Common myeloid progenitor, CD34-positive (primary cell): ENCODE measurements at regions not wholly inside any gene's neighbourhood (a gene's known extent, or its start where the extent isn't known, plus 50 kb on each side); places are given as distances from the start of the nearest gene placed in this dataset.

ENCODE experiments used
- CTCF ChIA-PET: fragments of 350-600 bp; sonication (Branson Sonifier 250); formaldehyde crosslinking; loops from one replicate; lab custom pipeline; 2021; ENCODE audit warnings: antibody characterized with exemption; lab: Charles Lee
- POLR2A ChIA-PET: fragments of 350-600 bp; sonication (Branson Sonifier 250); formaldehyde crosslinking; loops from one replicate; lab custom pipeline; 2021; ENCODE audit warnings: antibody characterized with exemption; lab: Charles Lee
- DNase-seq, 3 donors: peaks; one replicate each; pipeline versions ENCODE4 v3.0.0 to v3.0.0-alpha.2; 2013
- H3K27ac ChIP-seq, 2 experiments: 1 replicate in 1 of 2; 2 replicates in 1 of 2; pipeline ENCODE4 v1.7.0; 2013; ENCODE audit warnings: inconsistent platforms in 2 of 2, low read length in 2 of 2, mild to moderate bottlenecking in 2 of 2, low read depth in 1 of 2, moderate library complexity in 1 of 2; ENCODE audit not compliant: severe bottlenecking in 2 of 2, insufficient read depth in 1 of 2, poor library complexity in 1 of 2
- H3K27me3 ChIP-seq, 5 experiments: replicated peaks in 2 of 5; 1 replicate in 3 of 5; 2 replicates in 2 of 5; pipeline versions ENCODE4 v1.6.1 to v1.7.0; 2013; ENCODE audit warnings: low read length in 4 of 5, mild to moderate bottlenecking in 2 of 5, moderate library complexity in 2 of 5, inconsistent platforms in 1 of 5; ENCODE audit not compliant: insufficient read depth in 5 of 5, control insufficient read depth in 4 of 5
- H3K36me3 ChIP-seq, 4 experiments: 1 replicate in 2 of 4; 2 replicates in 2 of 4; pipeline versions ENCODE4 v1.6.1 to v1.7.0; 2013; ENCODE audit warnings: low read length in 3 of 4, control low read depth in 1 of 4, mild to moderate bottlenecking in 1 of 4; ENCODE audit not compliant: control insufficient read depth in 4 of 4, insufficient read depth in 4 of 4
- H3K4me1 ChIP-seq, 4 experiments: 1 replicate in 3 of 4; 2 replicates in 1 of 4; pipeline versions ENCODE4 v1.6.1 to v1.7.1; 2013; ENCODE audit warnings: low read length in 3 of 4, mild to moderate bottlenecking in 3 of 4, control low read depth in 1 of 4, inconsistent platforms in 1 of 4, moderate library complexity in 1 of 4; ENCODE audit not compliant: control insufficient read depth in 4 of 4, insufficient read depth in 4 of 4; ENCODE audit errors: control extremely low read depth in 1 of 4
- H3K4me3 ChIP-seq, 7 experiments: 1 replicate in 4 of 7; 2 replicates in 3 of 7; pipeline versions ENCODE4 v1.5.1 to v1.7.0; 2013; ENCODE audit warnings: mild to moderate bottlenecking in 7 of 7, low read length in 6 of 7, moderate library complexity in 6 of 7, inconsistent platforms in 2 of 7, low read depth in 2 of 7, control low read depth in 1 of 7; ENCODE audit not compliant: insufficient read depth in 4 of 7, control insufficient read depth in 1 of 7; ENCODE audit errors: extremely low read depth in 1 of 7
- H3K9me3 ChIP-seq, 5 experiments: 1 replicate in 4 of 5; 2 replicates in 1 of 5; pipeline versions ENCODE4 v1.6.1 to v1.7.1; 2013; ENCODE audit warnings: low read length in 4 of 5, mild to moderate bottlenecking in 2 of 5, inconsistent platforms in 1 of 5, low read depth in 1 of 5, moderate library complexity in 1 of 5; ENCODE audit not compliant: control insufficient read depth in 4 of 5, insufficient read depth in 2 of 5; ENCODE audit errors: control extremely low read depth in 1 of 5
- WGBS: methylation state at CpG from one replicate; pipeline ENCODE4 v1.1.5; 2013; ENCODE audit not compliant: insufficient coverage; 5-methylcytosine and 5-hydroxymethylcytosine counted together

- DNase-seq = no peak
- Histone ChIP-seq H3K4me1 (peaks cover 0 to 2% (median 0%) of the 10 kb centered on the region in 4 experiments), H3K4me3 (no peak overlapping the region), H3K27me3 (peaks cover 0 to 4% (median 0%) of the 10 kb centered on the region in 5 experiments), H3K9me3 (no peaks in the 10 kb centered on the region), H3K27ac (no peak overlapping the region), H3K36me3 (no peaks in the 10 kb centered on the region)
- 100% methylated on average over 1 of the region's 2 CpGs for WGBS
- ChIA-PET POLR2A (no interaction called here), CTCF (no interaction called here)
Measured at GRCh38 chr2:106991866-106992265, 105.9 kb upstream of the ST6GAL2 start.

DNA sequence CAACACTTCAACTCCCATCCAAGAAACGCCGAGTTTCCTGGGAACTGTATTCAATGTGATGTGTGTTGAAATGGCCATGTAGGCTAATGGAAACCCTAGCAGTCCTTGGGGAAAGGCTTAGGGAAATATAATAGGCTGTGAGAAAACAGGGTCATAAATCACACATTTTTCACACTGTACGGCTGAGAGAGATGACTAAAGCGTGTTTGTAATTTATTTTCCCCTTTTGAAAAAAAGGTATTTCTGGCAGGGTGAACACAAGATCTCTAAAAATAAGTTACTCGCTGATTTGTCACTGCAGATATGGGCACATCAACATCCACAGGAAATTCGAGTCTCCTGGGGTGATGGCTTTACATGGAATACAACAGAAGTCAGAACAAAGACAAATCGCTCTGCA is 109.6 kb upstream of the ST6GAL2 start:
- 22% methylated on average over 3 of the region's 7 CpGs for WGBS
- Histone ChIP-seq H3K9me3 (peaks cover 0 to 2% (median 0%) of the 10 kb centered on the region in 5 experiments), H3K36me3 (no peaks in the 10 kb centered on the region), H3K27me3 (peaks cover 0 to 4% (median 0%) of the 10 kb centered on the region in 5 experiments), H3K4me3 (no peak overlapping the region), H3K4me1 (peaks cover 0 to 2% (median 0%) of the 10 kb centered on the region in 4 experiments), H3K27ac (no peak overlapping the region)
- ChIA-PET POLR2A (no interaction called here), CTCF (no interaction called here)
- no peak for DNase-seq

DNA sequence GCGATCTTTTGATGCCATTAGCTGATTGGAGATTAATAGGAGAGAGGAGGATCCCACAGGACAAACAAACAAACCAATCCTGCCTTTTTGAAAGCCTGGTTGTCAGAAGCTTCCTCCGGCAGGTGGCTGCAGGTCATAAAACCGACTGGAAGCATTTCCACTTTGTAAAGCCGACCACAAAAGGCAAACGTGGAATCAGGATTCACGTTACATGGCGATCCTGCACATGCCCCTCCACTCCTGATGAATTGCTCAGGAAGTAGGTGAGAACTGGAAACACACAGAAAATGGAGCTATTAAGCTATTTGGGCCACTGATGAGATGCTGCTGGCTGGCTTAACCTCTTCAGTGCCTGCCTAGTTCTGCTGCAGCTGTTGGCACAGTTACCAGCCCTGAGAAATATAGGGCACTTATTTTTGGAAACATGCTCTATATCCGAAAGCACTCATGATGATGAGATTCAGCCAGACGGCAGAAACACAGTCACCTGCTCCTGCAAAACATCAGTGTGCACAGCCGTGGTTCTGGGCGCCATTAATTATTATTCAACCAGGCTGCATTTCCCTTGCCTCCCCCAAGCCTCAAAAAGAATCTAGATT is 110.3 kb upstream of the ST6GAL2 start:
- no peak for DNase-seq
- Histone ChIP-seq H3K9me3 (peaks cover 0 to 2% (median 0%) of the 10 kb centered on the region in 5 experiments), H3K27me3 (peaks cover 0 to 4% (median 0%) of the 10 kb centered on the region in 5 experiments), H3K4me1 (peaks cover 0 to 2% (median 0%) of the 10 kb centered on the region in 4 experiments), H3K4me3 (no peak overlapping the region), H3K36me3 (no peaks in the 10 kb centered on the region), H3K27ac (no peak overlapping the region)
- 82% methylated on average over 9 of the region's 11 CpGs for WGBS
- ChIA-PET CTCF (no interaction called here), POLR2A (no interaction called here)

GRCh38 chr2:106997204-106997603 is 111.2 kb upstream of the ST6GAL2 start:
- Histone ChIP-seq H3K27me3 (peaks cover 0 to 4% (median 0%) of the 10 kb centered on the region in 5 experiments), H3K4me1 (peaks cover 0 to 2% (median 0%) of the 10 kb centered on the region in 4 experiments), H3K36me3 (no peaks in the 10 kb centered on the region), H3K27ac (no peak overlapping the region), H3K9me3 (peaks cover 0 to 2% (median 0%) of the 10 kb centered on the region in 5 experiments), H3K4me3 (no peak overlapping the region)
- CTCF ChIA-PET = no interaction called here
- POLR2A ChIA-PET = no interaction called here
- WGBS = 50% methylated on average over 2 of the region's 3 CpGs
- DNase-seq = no peak

DNA sequence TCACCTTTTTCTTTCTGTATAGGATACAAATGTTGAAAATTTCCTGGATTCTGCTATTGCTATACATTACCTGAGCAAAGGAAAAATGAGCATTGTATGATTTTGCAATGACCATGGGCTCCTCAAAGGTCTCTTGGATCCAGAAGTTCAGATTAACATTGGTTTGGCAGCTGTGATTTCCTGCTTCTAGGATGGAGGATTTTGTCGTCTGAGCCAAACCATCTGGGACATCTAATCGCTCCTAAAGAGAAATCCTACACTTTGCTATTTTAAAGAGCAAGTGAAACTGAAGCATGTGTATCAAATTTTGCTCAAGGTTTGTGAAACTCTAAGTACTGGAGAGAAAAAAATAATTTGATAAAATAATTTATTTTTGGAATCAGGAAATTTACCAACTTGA is 115.1 kb upstream of the ST6GAL2 start:
- CTCF ChIA-PET = no interaction called here
- H3K4me1 ChIP-seq = no peaks in the 10 kb centered on the region
- H3K9me3 ChIP-seq = peaks cover 0 to 2% (median 0%) of the 10 kb centered on the region in 5 experiments
- no peak overlapping the region for H3K4me3 ChIP-seq
- no peaks in the 10 kb centered on the region for H3K36me3 ChIP-seq
- H3K27me3 ChIP-seq = peaks cover 0 to 2% (median 0%) of the 10 kb centered on the region in 5 experiments
- H3K27ac ChIP-seq = no peak overlapping the region
- 20% methylated on average over 1 of the region's 2 CpGs for WGBS
- no peak for DNase-seq
- POLR2A ChIA-PET = no interaction called here

DNA sequence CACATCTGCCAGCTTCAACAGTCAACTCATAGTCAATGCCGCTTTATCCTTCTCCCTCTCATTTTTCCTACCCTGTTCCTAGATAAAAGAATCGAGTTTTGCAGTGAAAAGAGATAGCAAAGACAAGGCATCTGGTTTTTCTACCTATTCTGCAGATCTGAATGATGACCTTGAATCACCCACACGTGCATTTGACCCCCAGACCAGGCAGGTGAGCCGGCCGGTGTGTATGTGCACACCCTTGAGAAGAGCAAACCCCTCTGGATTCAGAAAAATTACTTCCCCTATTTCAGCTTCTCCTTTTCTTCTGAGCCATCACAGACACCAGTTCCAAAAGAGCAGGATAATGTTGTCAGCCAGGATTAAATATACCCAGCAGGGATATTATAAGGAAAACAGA is 115.6 kb upstream of the ST6GAL2 start:
- Histone ChIP-seq H3K27ac (no peak overlapping the region), H3K4me3 (no peak overlapping the region), H3K27me3 (no peaks in the 10 kb centered on the region), H3K36me3 (no peaks in the 10 kb centered on the region), H3K9me3 (peaks cover 0 to 2% (median 0%) of the 10 kb centered on the region in 5 experiments), H3K4me1 (no peaks in the 10 kb centered on the region)
- POLR2A ChIA-PET = no interaction called here
- peak in 2 of 3 donors; percentile 2 to 8 for DNase-seq
- WGBS = 60% methylated on average over 3 of the region's 5 CpGs
- CTCF ChIA-PET = no interaction called here

GRCh38 chr2:107001964-107002696 is 116.2 kb upstream of the ST6GAL2 start:
- H3K27ac ChIP-seq = no peak overlapping the region
- POLR2A ChIA-PET = no interaction called here
- CTCF ChIA-PET = no interaction called here
- WGBS = 100% methylated on average over 2 of the region's 4 CpGs
- no peak overlapping the region for H3K4me3 ChIP-seq
- no peak for DNase-seq
- no peaks in the 10 kb centered on the region for H3K27me3 ChIP-seq
- H3K36me3 ChIP-seq = no peaks in the 10 kb centered on the region
- no peaks in the 10 kb centered on the region for H3K4me1 ChIP-seq
- peaks cover 0 to 2% (median 0%) of the 10 kb centered on the region in 5 experiments for H3K9me3 ChIP-seq
